HEK293 (cell line): ENCODE measurements at regions not wholly inside any gene's neighbourhood (a gene's known extent, or its start where the extent isn't known, plus 50 kb on each side); places are given as distances from the start of the nearest gene placed in this dataset.

Source experiments
- CTCF ChIA-PET: fragments of 350-600 bp; formaldehyde crosslinking; extraction: SDS; loops from one replicate; lab custom pipeline; 2021; ENCODE audit warnings: antibody characterized with exemption; lab: Yijun Ruan, JAX
- POLR2A ChIA-PET: fragments of 300-600 bp; formaldehyde crosslinking; extraction: SDS; loops from one replicate; lab custom pipeline; 2020; ENCODE audit warnings: antibody characterized with exemption, inconsistent platforms; lab: Yijun Ruan, JAX
- H3K27ac ChIP-seq: fragments of 200-500 bp; sonication (Bioruptor generic); 2 replicates; pipeline ENCODE4 v1.5.1; 2014; ENCODE audit warnings: low read depth, low read length, control low read depth, inconsistent platforms; ENCODE audit errors: extremely low read depth
- H3K36me3 ChIP-seq, 2 experiments: fragments of 200-500 bp in 1 of 2; sonication (Bioruptor generic) in 1 of 2; 1 replicate in 1 of 2; 2 replicates in 1 of 2; pipeline ENCODE4 v1.5.1; 2014 to 2017; ENCODE audit warnings: inconsistent platforms in 2 of 2, low read length in 2 of 2; ENCODE audit not compliant: control insufficient read depth in 2 of 2, insufficient read depth in 1 of 2
- H3K4me1 ChIP-seq: fragments of 200-500 bp; sonication (Bioruptor generic); 2 replicates; pipeline ENCODE4 v1.5.1; 2014; ENCODE audit warnings: mild to moderate bottlenecking, low read length, inconsistent platforms; ENCODE audit not compliant: control insufficient read depth, insufficient read depth
- H3K4me3 ChIP-seq: 2 replicates; pipeline ENCODE4 v1.5.1; 2011; ENCODE audit warnings: low read depth, mild to moderate bottlenecking, control low read depth, low read length, moderate library complexity
- H3K9me3 ChIP-seq: fragments of 200-500 bp; sonication (Bioruptor generic); 2 replicates; pipeline ENCODE4 v1.5.1; 2014; ENCODE audit warnings: low read depth, low read length, inconsistent platforms; ENCODE audit not compliant: control insufficient read depth, insufficient read depth
- EGR2 ChIP-seq: fragments of 450-650 bp; formaldehyde crosslinking; IDR thresholded peaks from 2 replicates; pipeline ENCODE4 v1.5.1; 2016; ENCODE audit warnings: low read depth, missing biosample characterization, missing genetic modification characterization
- PRDM1 ChIP-seq: fragments of 450-650 bp; formaldehyde crosslinking; IDR thresholded peaks from 2 replicates; pipeline ENCODE4; 2016; ENCODE audit warnings: missing biosample characterization, missing genetic modification characterization
- SETDB1 ChIP-seq: IDR thresholded peaks from one replicate; pipeline ENCODE4 v1.6.1; 2017; ENCODE audit warnings: mild to moderate bottlenecking, low read length, moderate library complexity, mixed read lengths; ENCODE audit not compliant: insufficient read length
- TRIM28 ChIP-seq: IDR thresholded peaks from 2 replicates; pipeline ENCODE4 v1.6.1; 2011; ENCODE audit warnings: low read length, control low read depth, borderline replicate concordance
- ZFHX2 ChIP-seq: fragments of 450-650 bp; formaldehyde crosslinking; conservative IDR thresholded peaks from 2 replicates; pipeline ENCODE4 v1.5.1; 2016; ENCODE audit warnings: missing biosample characterization, missing genetic modification characterization
- ZNF155 ChIP-seq: fragments of 450-650 bp; formaldehyde crosslinking; IDR thresholded peaks from 2 replicates; pipeline ENCODE4 v1.5.1; 2016; ENCODE audit warnings: missing biosample characterization, missing genetic modification characterization
- ZNF239 ChIP-seq: fragments of 450-650 bp; formaldehyde crosslinking; IDR thresholded peaks from 2 replicates; pipeline ENCODE4 v1.5.1; 2016; ENCODE audit warnings: missing biosample characterization, missing genetic modification characterization
- ZNF366 ChIP-seq: fragments of 450-650 bp; formaldehyde crosslinking; conservative IDR thresholded peaks from 2 replicates; pipeline ENCODE4 v1.5.1; 2016; ENCODE audit warnings: missing biosample characterization, missing genetic modification characterization
- ZNF510 ChIP-seq: fragments of 450-650 bp; formaldehyde crosslinking; IDR thresholded peaks from 2 replicates; pipeline ENCODE4 v1.5.1; 2018; ENCODE audit warnings: mild to moderate bottlenecking, missing genetic modification characterization, missing biosample characterization; ENCODE audit not compliant: insufficient replicate concordance
- ZNF521 ChIP-seq: fragments of 450-650 bp; formaldehyde crosslinking; IDR thresholded peaks from 2 replicates; pipeline ENCODE4 v1.5.1; 2017; ENCODE audit warnings: missing biosample characterization, mild to moderate bottlenecking, missing genetic modification characterization
- ZNF600 ChIP-seq: fragments of 450-650 bp; formaldehyde crosslinking; IDR thresholded peaks from 2 replicates; pipeline ENCODE4 v1.5.1; 2016; ENCODE audit warnings: missing biosample characterization, missing genetic modification characterization
- ZNF610 ChIP-seq: fragments of 450-650 bp; formaldehyde crosslinking; IDR thresholded peaks from 2 replicates; pipeline ENCODE4 v1.5.1; 2016; ENCODE audit warnings: missing biosample characterization, missing genetic modification characterization, borderline replicate concordance
- TF ChIP-seq, protein P1 (sequence below): fragments of 450-650 bp; formaldehyde crosslinking; optimal IDR thresholded peaks from 2 replicates; pipeline ENCODE3; 2016; ENCODE audit warnings: missing biosample characterization, mild to moderate bottlenecking, missing genetic modification characterization
- TF ChIP-seq, protein P2 (sequence below): fragments of 450-650 bp; formaldehyde crosslinking; IDR thresholded peaks from 2 replicates; pipeline ENCODE4 v1.5.1; 2017; ENCODE audit warnings: missing biosample characterization, missing genetic modification characterization
- TF ChIP-seq, protein P3 (sequence below): fragments of 450-650 bp; formaldehyde crosslinking; IDR thresholded peaks from 2 replicates; pipeline ENCODE4 v1.5.1; 2017; ENCODE audit warnings: missing biosample characterization, missing genetic modification characterization
- TF ChIP-seq, protein P4 (sequence below): fragments of 450-650 bp; formaldehyde crosslinking; IDR thresholded peaks from 2 replicates; pipeline ENCODE4 v1.5.1; 2016; ENCODE audit warnings: missing biosample characterization, missing genetic modification characterization
- TF ChIP-seq, protein P5 (sequence below): fragments of 450-650 bp; formaldehyde crosslinking; IDR thresholded peaks from 2 replicates; pipeline ENCODE4 v1.5.1; 2017; ENCODE audit warnings: missing biosample characterization, missing genetic modification characterization
- TF ChIP-seq, protein P6 (sequence below): fragments of 450-650 bp; formaldehyde crosslinking; IDR thresholded peaks from 2 replicates; pipeline ENCODE4 v1.5.1; 2016; ENCODE audit warnings: missing biosample characterization, missing genetic modification characterization

DNA sequence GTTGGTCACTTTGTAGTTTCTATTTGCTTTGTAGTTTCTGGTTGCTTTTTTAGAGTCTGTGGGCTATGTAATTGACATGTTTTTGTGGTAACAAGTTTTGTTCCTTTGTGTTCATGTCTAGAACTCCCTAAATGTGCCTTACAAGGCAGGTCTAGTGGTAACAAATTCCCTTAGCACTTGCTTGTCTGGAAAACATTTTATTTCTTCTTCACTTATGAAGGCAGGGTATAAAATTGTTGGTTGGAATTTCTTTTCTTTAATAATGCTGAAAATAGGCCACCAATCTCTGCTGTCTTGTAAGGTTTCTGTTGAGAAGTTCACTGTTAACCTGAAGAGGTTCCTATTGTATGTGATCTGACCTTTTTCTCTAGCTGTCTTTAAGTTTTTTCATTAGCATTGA, 383.6 kb downstream of the EPHA7 start:
- H3K36me3 ChIP-seq, result no peaks in the 10 kb centered on the region
- CTCF ChIA-PET, result interaction anchor here (1.3 to 2.8 kb wide), 6 partner anchors 10 to 388 kb away, joined by 3 to 12 read pairs (median 4); partner anchors contain the start of gene EPHA7
- H3K4me3 ChIP-seq, result no peak overlapping the region
- TF ChIP-seq ZNF510 (tag by site-specific recombination), result peak; percentile 51
- peak; percentile 78; the same call in 1 of the 2 replicates for TF ChIP-seq TRIM28
- TF ChIP-seq, protein P1, sequence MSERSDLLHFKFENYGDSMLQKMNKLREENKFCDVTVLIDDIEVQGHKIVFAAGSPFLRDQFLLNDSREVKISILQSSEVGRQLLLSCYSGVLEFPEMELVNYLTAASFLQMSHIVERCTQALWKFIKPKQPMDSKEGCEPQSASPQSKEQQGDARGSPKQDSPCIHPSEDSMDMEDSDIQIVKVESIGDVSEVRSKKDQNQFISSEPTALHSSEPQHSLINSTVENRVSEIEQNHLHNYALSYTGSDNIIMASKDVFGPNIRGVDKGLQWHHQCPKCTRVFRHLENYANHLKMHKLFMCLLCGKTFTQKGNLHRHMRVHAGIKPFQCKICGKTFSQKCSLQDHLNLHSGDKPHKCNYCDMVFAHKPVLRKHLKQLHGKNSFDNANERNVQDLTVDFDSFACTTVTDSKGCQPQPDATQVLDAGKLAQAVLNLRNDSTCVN (tag by site-specific recombination), result no peak
- TF ChIP-seq SETDB1, result peak; percentile 95
- TF ChIP-seq, all 188 proteins: peak for 3
- Histone ChIP-seq H3K27ac (no peak overlapping the region), H3K9me3 (no peaks in the 10 kb centered on the region), H3K4me1 (no peaks in the 10 kb centered on the region)
- POLR2A ChIA-PET, result interaction anchor here (1.1 kb wide), 1 partner anchor 383 kb away, joined by 7 read pairs; the partner anchor contains the start of gene EPHA7

DNA sequence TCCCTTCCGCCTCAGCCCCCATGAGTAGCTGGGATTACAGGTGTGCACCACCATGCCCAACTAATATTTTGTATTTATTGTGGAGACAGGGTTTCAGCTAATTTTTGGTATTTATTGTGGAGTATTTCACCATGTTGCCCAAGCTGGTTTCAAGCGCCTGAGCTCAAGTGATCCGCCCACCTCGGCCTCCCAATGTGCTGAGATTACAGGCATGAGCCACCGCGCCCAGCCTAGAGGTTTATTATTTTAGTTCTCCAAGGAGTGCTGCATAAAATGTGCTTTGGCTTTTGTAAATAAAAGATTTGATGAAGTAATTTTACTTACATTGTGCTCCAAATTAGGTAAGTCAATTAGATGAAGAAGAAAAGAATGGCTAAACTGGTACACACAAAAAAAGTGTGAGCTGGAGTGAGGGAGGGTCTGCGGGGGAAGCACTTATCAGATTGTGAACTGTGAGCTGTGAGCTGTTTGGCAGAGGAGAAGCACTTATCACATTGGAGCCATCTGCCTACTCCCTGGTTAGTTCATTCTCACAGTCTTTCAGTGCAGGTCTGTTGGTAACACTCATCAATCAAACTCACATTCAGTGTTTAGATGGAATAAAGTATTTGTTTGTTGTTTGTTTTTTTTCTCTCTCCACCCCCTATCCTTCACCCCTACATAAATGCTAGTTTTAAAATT, 398.0 kb downstream of the EPHA7 start:
- H3K4me1 ChIP-seq, result no peaks in the 10 kb centered on the region
- no peak overlapping the region for H3K4me3 ChIP-seq
- POLR2A ChIA-PET, result no interaction called here
- no peak overlapping the region for H3K27ac ChIP-seq
- peak; percentile 50 for TF ChIP-seq EGR2 (tag by site-specific recombination)
- no peak for TF ChIP-seq ZNF521
- TF ChIP-seq, protein P2, sequence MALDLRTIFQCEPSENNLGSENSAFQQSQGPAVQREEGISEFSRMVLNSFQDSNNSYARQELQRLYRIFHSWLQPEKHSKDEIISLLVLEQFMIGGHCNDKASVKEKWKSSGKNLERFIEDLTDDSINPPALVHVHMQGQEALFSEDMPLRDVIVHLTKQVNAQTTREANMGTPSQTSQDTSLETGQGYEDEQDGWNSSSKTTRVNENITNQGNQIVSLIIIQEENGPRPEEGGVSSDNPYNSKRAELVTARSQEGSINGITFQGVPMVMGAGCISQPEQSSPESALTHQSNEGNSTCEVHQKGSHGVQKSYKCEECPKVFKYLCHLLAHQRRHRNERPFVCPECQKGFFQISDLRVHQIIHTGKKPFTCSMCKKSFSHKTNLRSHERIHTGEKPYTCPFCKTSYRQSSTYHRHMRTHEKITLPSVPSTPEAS (tag by site-specific recombination), result no peak
- TF ChIP-seq ZNF155 (tag by site-specific recombination), result no peak
- TF ChIP-seq, protein P3, sequence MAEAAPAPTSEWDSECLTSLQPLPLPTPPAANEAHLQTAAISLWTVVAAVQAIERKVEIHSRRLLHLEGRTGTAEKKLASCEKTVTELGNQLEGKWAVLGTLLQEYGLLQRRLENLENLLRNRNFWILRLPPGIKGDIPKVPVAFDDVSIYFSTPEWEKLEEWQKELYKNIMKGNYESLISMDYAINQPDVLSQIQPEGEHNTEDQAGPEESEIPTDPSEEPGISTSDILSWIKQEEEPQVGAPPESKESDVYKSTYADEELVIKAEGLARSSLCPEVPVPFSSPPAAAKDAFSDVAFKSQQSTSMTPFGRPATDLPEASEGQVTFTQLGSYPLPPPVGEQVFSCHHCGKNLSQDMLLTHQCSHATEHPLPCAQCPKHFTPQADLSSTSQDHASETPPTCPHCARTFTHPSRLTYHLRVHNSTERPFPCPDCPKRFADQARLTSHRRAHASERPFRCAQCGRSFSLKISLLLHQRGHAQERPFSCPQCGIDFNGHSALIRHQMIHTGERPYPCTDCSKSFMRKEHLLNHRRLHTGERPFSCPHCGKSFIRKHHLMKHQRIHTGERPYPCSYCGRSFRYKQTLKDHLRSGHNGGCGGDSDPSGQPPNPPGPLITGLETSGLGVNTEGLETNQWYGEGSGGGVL (tag by site-specific recombination), result 0 out of 2 replicates have a peak, but pooled peaks have one; percentile 22
- TF ChIP-seq, protein P4, sequence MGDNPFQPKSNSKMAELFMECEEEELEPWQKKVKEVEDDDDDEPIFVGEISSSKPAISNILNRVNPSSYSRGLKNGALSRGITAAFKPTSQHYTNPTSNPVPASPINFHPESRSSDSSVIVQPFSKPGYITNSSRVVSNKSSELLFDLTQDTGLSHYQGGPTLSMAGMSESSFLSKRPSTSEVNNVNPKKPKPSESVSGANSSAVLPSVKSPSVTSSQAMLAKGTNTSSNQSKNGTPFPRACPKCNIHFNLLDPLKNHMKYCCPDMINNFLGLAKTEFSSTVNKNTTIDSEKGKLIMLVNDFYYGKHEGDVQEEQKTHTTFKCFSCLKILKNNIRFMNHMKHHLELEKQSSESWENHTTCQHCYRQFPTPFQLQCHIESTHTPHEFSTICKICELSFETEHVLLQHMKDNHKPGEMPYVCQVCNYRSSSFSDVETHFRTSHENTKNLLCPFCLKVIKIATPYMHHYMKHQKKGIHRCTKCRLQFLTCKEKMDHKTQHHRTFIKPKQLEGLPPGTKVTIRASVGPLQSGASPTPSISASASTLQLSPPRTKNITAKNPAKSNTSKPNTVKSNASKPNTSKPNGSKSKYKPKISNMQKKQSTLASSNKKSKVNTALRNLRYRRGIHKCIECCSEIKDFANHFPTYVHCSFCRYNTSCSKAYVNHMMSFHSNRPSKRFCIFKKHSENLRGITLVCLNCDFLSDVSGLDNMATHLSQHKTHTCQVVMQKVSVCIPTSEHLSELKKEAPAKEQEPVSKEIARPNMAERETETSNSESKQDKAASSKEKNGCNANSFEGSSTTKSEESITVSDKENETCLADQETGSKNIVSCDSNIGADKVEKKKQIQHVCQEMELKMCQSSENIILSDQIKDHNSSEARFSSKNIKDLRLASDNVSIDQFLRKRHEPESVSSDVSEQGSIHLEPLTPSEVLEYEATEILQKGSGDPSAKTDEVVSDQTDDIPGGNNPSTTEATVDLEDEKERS, result no peak
- TF ChIP-seq ZNF510 (tag by site-specific recombination), result no peak
- 0 out of 2 replicates have a peak, but pooled peaks have one; percentile 61 for TF ChIP-seq ZFHX2 (tag by site-specific recombination)
- CTCF ChIA-PET, result interaction anchor here (0.7 to 1.0 kb wide), 4 partner anchors 15 to 379 kb away, joined by 3 to 4 read pairs (median 3); no protein-coding TSS in a partner anchor
- H3K36me3 ChIP-seq, result no peaks in the 10 kb centered on the region
- H3K9me3 ChIP-seq, result no peaks in the 10 kb centered on the region

DNA sequence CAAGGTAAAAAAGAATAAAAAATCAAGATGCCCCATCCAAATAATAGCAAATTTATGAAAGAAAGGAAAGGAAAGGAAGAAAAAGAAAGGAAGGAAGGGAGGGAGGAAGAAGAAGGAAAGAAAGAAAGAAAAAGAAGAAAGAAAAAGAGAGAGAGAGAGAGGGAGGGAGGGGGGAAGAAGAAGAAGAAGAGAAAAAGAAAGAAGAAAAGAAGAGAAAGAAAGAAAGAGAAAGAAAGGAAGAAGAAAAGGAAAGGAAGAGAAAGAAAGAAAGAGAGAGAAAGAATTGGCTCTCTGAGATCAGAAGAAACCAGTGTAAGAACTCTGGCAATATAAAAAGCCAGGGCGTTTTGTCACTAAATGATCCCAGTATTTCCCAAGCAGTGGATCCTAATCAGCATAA, 401.7 kb downstream of the EPHA7 start:
- H3K27ac ChIP-seq, result no peak overlapping the region
- POLR2A ChIA-PET, result no interaction called here
- no peaks in the 10 kb centered on the region for H3K4me1 ChIP-seq
- no peaks in the 10 kb centered on the region for H3K36me3 ChIP-seq
- H3K4me3 ChIP-seq, result no peak overlapping the region
- CTCF ChIA-PET, result no interaction called here
- TF ChIP-seq ZNF600 (tag by site-specific recombination) (no peak), ZNF239 (tag by site-specific recombination) (no peak), ZNF366 (tag by site-specific recombination) (peak; percentile 57; the same call in 1 of the 2 replicates), PRDM1 (tag by site-specific recombination) (peak; percentile 68), ZNF610 (tag by site-specific recombination) (no peak)
- TF ChIP-seq, protein P5, sequence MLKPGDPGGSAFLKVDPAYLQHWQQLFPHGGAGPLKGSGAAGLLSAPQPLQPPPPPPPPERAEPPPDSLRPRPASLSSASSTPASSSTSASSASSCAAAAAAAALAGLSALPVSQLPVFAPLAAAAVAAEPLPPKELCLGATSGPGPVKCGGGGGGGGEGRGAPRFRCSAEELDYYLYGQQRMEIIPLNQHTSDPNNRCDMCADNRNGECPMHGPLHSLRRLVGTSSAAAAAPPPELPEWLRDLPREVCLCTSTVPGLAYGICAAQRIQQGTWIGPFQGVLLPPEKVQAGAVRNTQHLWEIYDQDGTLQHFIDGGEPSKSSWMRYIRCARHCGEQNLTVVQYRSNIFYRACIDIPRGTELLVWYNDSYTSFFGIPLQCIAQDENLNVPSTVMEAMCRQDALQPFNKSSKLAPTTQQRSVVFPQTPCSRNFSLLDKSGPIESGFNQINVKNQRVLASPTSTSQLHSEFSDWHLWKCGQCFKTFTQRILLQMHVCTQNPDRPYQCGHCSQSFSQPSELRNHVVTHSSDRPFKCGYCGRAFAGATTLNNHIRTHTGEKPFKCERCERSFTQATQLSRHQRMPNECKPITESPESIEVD (tag by site-specific recombination), result no peak
- TF ChIP-seq, protein P6, sequence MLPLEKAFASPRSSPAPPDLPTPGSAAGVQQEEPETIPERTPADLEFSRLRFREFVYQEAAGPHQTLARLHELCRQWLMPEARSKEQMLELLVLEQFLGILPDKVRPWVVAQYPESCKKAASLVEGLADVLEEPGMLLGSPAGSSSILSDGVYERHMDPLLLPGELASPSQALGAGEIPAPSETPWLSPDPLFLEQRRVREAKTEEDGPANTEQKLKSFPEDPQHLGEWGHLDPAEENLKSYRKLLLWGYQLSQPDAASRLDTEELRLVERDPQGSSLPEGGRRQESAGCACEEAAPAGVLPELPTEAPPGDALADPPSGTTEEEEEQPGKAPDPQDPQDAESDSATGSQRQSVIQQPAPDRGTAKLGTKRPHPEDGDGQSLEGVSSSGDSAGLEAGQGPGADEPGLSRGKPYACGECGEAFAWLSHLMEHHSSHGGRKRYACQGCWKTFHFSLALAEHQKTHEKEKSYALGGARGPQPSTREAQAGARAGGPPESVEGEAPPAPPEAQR, result no peak
- no peaks in the 10 kb centered on the region for H3K9me3 ChIP-seq
